Gastroesophageal sphincter (tissue), 3 donors: ENCODE measurements at regions not wholly inside any gene's neighbourhood (a gene's known extent, or its start where the extent isn't known, plus 50 kb on each side); places are given as distances from the start of the nearest gene placed in this dataset.

Experiments
- POLR2A ChIP-seq, 2 donors: fragments of 450-650 bp; IDR thresholded peaks; one replicate each; pipeline ENCODE4 v1.6.1; 2017; ENCODE audit warnings: antibody characterized with exemption in 2 of 2, mild to moderate bottlenecking in 2 of 2, moderate library complexity in 1 of 2
- POLR2AphosphoS5 ChIP-seq: sonication (generic); formaldehyde crosslinking; IDR thresholded peaks from one replicate; pipeline ENCODE4 v1.6.1; 2017; ENCODE audit warnings: antibody characterized with exemption
- TF ChIP-seq, protein P1 (sequence below), 4 experiments: fragments of 200-600 bp in 2 of 4; fragments of 450-650 bp in 2 of 4; sonication (generic) in 1 of 4; IDR thresholded peaks; one replicate each; pipeline ENCODE4 v1.5.1; 2017 to 2019; ENCODE audit warnings: antibody characterized with exemption in 4 of 4, mild to moderate bottlenecking in 2 of 4, moderate library complexity in 2 of 4

DNA sequence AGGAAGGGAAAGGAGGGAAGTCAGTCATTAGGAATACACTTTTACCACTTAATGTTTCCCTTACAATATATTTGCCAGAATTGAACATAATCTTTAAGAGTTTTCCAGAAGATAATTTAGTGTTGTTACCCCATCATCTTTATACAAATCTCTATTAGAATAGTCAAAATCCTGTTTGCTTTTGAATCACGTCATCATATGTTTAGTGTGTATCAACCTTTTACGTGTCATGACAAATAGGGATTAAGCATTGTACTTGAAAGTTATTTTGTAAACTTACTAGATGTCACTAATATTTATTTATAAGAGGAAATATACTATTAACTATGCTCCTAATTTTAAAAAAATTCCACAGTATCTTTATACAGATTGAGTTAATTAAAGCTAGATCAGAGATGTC, 1899.5 kb downstream of the MAT2B start:
- TF ChIP-seq, protein P1, sequence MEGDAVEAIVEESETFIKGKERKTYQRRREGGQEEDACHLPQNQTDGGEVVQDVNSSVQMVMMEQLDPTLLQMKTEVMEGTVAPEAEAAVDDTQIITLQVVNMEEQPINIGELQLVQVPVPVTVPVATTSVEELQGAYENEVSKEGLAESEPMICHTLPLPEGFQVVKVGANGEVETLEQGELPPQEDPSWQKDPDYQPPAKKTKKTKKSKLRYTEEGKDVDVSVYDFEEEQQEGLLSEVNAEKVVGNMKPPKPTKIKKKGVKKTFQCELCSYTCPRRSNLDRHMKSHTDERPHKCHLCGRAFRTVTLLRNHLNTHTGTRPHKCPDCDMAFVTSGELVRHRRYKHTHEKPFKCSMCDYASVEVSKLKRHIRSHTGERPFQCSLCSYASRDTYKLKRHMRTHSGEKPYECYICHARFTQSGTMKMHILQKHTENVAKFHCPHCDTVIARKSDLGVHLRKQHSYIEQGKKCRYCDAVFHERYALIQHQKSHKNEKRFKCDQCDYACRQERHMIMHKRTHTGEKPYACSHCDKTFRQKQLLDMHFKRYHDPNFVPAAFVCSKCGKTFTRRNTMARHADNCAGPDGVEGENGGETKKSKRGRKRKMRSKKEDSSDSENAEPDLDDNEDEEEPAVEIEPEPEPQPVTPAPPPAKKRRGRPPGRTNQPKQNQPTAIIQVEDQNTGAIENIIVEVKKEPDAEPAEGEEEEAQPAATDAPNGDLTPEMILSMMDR (IDR thresholded peaks at IDR 0.05) = no peak
- TF ChIP-seq POLR2A (IDR thresholded peaks at IDR 0.05) (no peak), POLR2AphosphoS5 (no peak)
